Breast epithelium (tissue), 4 donors: ENCODE measurements at regions not wholly inside any gene's neighbourhood (a gene's known extent, or its start where the extent isn't known, plus 50 kb on each side); places are given as distances from the start of the nearest gene placed in this dataset.
A peak's percentile ranks its signal among the peaks of the same experiment; 100 is the strongest.

ENCODE experiments used
- DNase-seq, 2 donors: peaks; one replicate each; pipeline ENCODE4 v3.0.0-alpha.2; 2019; ENCODE audit warnings: low spot score in 2 of 2
- H3K27ac ChIP-seq, 2 donors: fragments of 200-600 bp; sonication (generic) in 1 of 2; one replicate each; pipeline ENCODE4 v1.5.1; 2016 to 2019; ENCODE audit warnings: mild to moderate bottlenecking in 1 of 2
- H3K27me3 ChIP-seq, 2 donors: fragments of 200-600 bp; sonication (generic) in 1 of 2; one replicate each; pipeline versions ENCODE4 v1.5.1 to v1.6.0; 2017 to 2019; ENCODE audit warnings: control low read depth in 1 of 2, mild to moderate bottlenecking in 1 of 2
- H3K36me3 ChIP-seq: fragments of 200-600 bp; one replicate; pipeline ENCODE4 v1.5.1; 2019
- H3K4me1 ChIP-seq, 2 donors: fragments of 200-600 bp; sonication (generic); one replicate each; pipeline ENCODE4 v1.5.1; 2016 to 2019; ENCODE audit warnings: control low read depth in 1 of 2
- H3K4me3 ChIP-seq, 3 donors: fragments of 200-600 bp; sonication (generic); 1 replicate in 2 of 3; 2 replicates in 1 of 3; pipeline ENCODE4 v1.5.1; 2016 to 2019; ENCODE audit warnings: mild to moderate bottlenecking in 3 of 3, moderate library complexity in 2 of 3
- H3K9me3 ChIP-seq, 2 donors: fragments of 200-600 bp; sonication (generic) in 1 of 2; one replicate each; pipeline ENCODE4 v1.5.1; 2016 to 2019; ENCODE audit warnings: control low read depth in 1 of 2
- POLR2A ChIP-seq: fragments of 450-650 bp; IDR thresholded peaks from one replicate; pipeline ENCODE4 v1.6.1; 2016; ENCODE audit warnings: antibody characterized with exemption, mild to moderate bottlenecking, moderate library complexity
- POLR2AphosphoS5 ChIP-seq, 3 donors: sonication (generic); formaldehyde crosslinking; IDR thresholded peaks; one replicate each; pipeline ENCODE4 v1.6.1; 2017; ENCODE audit warnings: antibody characterized with exemption in 3 of 3
- intact Hi-C: fragments of 100-400 bp; cut with DNase I; formaldehyde crosslinking; loops from one replicate; pipeline ENCODE4 v1.15.1; 2023; ENCODE audit warnings: low total_unique reads
- TF ChIP-seq, protein P1 (sequence below), 3 donors: fragments of 450-650 bp; IDR thresholded peaks; one replicate each; pipeline ENCODE4 v1.5.1; 2016 to 2017; ENCODE audit warnings: antibody characterized with exemption in 3 of 3, mild to moderate bottlenecking in 3 of 3, moderate library complexity in 3 of 3

GRCh38 chr14:76264384-76264783 lies 111.6 kb upstream of the ESRRB start:
- H3K36me3 ChIP-seq = no peaks in the 10 kb centered on the region
- no peak overlapping the region for H3K4me3 ChIP-seq
- intact Hi-C loops = no loop called here
- no peaks in the 10 kb centered on the region for H3K27me3 ChIP-seq
- TF ChIP-seq, protein P1, sequence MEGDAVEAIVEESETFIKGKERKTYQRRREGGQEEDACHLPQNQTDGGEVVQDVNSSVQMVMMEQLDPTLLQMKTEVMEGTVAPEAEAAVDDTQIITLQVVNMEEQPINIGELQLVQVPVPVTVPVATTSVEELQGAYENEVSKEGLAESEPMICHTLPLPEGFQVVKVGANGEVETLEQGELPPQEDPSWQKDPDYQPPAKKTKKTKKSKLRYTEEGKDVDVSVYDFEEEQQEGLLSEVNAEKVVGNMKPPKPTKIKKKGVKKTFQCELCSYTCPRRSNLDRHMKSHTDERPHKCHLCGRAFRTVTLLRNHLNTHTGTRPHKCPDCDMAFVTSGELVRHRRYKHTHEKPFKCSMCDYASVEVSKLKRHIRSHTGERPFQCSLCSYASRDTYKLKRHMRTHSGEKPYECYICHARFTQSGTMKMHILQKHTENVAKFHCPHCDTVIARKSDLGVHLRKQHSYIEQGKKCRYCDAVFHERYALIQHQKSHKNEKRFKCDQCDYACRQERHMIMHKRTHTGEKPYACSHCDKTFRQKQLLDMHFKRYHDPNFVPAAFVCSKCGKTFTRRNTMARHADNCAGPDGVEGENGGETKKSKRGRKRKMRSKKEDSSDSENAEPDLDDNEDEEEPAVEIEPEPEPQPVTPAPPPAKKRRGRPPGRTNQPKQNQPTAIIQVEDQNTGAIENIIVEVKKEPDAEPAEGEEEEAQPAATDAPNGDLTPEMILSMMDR (IDR thresholded peaks at IDR 0.05) = no peak
- TF ChIP-seq POLR2A = no peak
- TF ChIP-seq POLR2AphosphoS5 (IDR thresholded peaks at IDR 0.05) = no peak
- H3K4me1 ChIP-seq = no peaks in the 10 kb centered on the region
- H3K27ac ChIP-seq = no peak overlapping the region
- no peaks in the 10 kb centered on the region for H3K9me3 ChIP-seq
- no peak for DNase-seq

DNA sequence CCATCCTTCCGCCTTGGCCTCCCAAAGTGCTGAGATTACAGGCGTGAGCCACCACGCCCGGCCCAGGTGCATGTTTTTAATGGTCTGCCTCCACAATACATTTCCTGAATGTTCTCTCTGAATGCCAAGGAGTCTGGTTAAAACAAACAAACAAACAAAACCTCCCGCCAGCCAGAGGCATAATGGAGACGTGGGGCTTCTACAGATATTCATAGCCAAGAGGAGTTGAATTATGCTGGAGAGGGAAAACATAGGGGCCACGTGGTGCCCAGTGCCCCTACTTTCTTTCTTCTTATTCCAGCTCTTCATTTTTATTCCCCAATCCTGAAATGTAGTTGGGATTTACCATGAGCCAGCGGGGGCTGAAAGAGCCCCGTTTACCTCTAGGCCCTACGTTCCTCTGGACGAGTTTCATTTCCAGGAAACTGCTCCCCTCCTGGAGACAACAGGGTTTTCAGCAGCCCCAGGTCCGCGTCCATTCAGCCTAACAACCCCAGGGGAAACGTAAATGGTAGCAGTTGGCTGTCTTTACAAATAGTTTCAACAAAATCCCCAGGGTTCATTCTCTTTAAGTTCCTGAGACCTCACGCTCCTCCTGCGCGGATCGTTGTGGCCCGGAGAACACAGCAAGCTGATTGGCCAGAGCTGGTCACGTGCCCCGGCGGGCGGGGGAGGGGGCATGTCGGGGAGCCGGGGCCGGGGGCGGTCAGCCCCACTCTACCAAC lies 108.5 kb upstream of the ESRRB start:
- peaks cover 0 to 3% of the 10 kb centered on the region in 2 donors for H3K27me3 ChIP-seq
- DNase-seq = peak; percentile 35 to 64
- no peaks in the 10 kb centered on the region for H3K9me3 ChIP-seq
- H3K36me3 ChIP-seq = no peaks in the 10 kb centered on the region
- intact Hi-C loops = no loop called here
- peak overlapping the region in 1 of 2 donors; percentile 33 for H3K27ac ChIP-seq
- H3K4me3 ChIP-seq = peak overlapping the region; percentile 39 to 58 (median 56)
- no peaks in the 10 kb centered on the region for H3K4me1 ChIP-seq
- no peak for TF ChIP-seq POLR2A
- TF ChIP-seq, protein P1 (IDR thresholded peaks at IDR 0.05) = peak in 1 of 3 donors; percentile 25

GRCh38 chr14:76268047-76268431 lies 107.9 kb upstream of the ESRRB start:
- Histone ChIP-seq H3K9me3 (no peaks in the 10 kb centered on the region), H3K4me3 (peak overlapping the region; percentile 39 to 58 (median 56)), H3K27me3 (peaks cover 0 to 3% of the 10 kb centered on the region in 2 donors), H3K27ac (peak overlapping the region in 1 of 2 donors; percentile 33), H3K4me1 (no peaks in the 10 kb centered on the region), H3K36me3 (no peaks in the 10 kb centered on the region)
- intact Hi-C loops = no loop called here
- no peak for TF ChIP-seq POLR2A
- TF ChIP-seq, protein P1 (IDR thresholded peaks at IDR 0.05) = no peak
- no peak for TF ChIP-seq POLR2AphosphoS5 (IDR thresholded peaks at IDR 0.05)
- no peak for DNase-seq

DNA sequence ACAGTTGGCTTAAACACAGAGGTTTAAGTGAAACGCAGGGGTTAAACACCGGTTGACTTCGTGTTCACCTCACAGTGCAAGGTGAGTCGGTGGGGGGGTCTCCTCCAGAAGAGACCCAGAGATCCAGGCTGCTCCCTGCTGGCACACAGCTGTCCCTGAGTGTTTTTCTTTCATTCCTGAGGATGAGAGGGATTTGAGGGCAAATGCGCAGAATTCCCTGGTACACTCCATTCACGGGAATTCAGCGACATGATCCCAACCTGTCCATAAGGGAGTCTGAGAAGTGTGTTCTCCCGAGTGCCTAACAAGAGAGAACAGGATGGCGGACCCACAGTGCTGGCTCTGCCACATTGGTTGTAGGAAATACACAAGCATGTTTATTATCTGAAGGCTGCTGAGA lies 107.2 kb upstream of the ESRRB start:
- Histone ChIP-seq H3K4me3 (no peak overlapping the region), H3K27me3 (peaks cover 0 to 3% of the 10 kb centered on the region in 2 donors), H3K27ac (no peak overlapping the region), H3K36me3 (no peaks in the 10 kb centered on the region), H3K9me3 (no peaks in the 10 kb centered on the region), H3K4me1 (no peaks in the 10 kb centered on the region)
- TF ChIP-seq POLR2A (no peak), POLR2AphosphoS5 (IDR thresholded peaks at IDR 0.05) (no peak)
- TF ChIP-seq, protein P1 (IDR thresholded peaks at IDR 0.05) = no peak
- intact Hi-C loops = no loop called here
- DNase-seq = no peak

- H3K27ac ChIP-seq = no peak overlapping the region
- intact Hi-C loops = no loop called here
- H3K9me3 ChIP-seq = no peaks in the 10 kb centered on the region
- H3K4me3 ChIP-seq = no peak overlapping the region
- no peaks in the 10 kb centered on the region for H3K36me3 ChIP-seq
- TF ChIP-seq POLR2AphosphoS5 (IDR thresholded peaks at IDR 0.05) (no peak), POLR2A (no peak)
- TF ChIP-seq, protein P1 (IDR thresholded peaks at IDR 0.05) = no peak
- no peaks in the 10 kb centered on the region for H3K4me1 ChIP-seq
- no peak for DNase-seq
- peaks cover 0 to 3% of the 10 kb centered on the region in 2 donors for H3K27me3 ChIP-seq
These were observed 104.7 kb upstream of the ESRRB start for GRCh38 chr14:76271041-76271755.
